NB4 (cell line): ENCODE measurements at regions not wholly inside any gene's neighbourhood (a gene's known extent, or its start where the extent isn't known, plus 50 kb on each side); places are given as distances from the start of the nearest gene placed in this dataset.

Experiments
- CTCF ChIP-seq: IDR thresholded peaks from one replicate; pipeline ENCODE4 v1.5.1; 2012; ENCODE audit warnings: low read depth, low read length
- POLR2A ChIP-seq: IDR thresholded peaks from 2 replicates; pipeline ENCODE4 v1.6.1; 2011; ENCODE audit warnings: mild to moderate bottlenecking; ENCODE audit not compliant: insufficient read length; ENCODE audit errors: extremely low read depth

GRCh38 chr10:89954061-89954460 is 252.7 kb downstream of the KIF20B start:
- TF ChIP-seq CTCF (no peak), POLR2A (no peak)
